GM19025 (cell line): ENCODE measurements at regions not wholly inside any gene's neighbourhood (a gene's known extent, or its start where the extent isn't known, plus 50 kb on each side); places are given as distances from the start of the nearest gene placed in this dataset.
"Not testable (repeated sequence)": the region's sequence is repeated elsewhere in the genome, so short reads cannot be mapped to it uniquely, and the experiment has no call there.

ENCODE experiments used
- ATAC-seq: cut with Tn5 transposase; IDR thresholded peaks from one replicate; pipeline ENCODE4 v1.9.1; 2021; ENCODE audit warnings: mild to moderate bottlenecking, low read depth, moderate library complexity; ENCODE audit not compliant: unreplicated experiment

DNA sequence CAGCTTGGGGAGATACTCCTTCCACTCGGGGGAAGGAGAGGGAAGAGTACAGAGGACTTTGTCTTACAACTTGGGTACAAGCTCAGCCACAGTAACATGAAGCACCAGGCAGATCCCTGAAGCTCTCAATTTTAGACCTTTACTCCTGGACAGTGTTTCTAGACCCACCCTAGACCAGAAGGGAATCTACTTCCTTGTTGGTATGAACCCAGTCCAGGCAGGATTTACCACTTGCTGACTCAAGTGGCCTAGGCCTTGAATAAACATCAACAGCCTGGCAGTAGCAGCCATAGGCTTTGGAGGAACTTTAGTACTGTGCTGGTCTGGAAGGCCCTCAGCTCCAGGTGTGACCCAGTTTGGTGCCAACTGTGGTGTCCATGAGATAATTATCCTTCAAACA lies 173.1 kb downstream of the ADRA2A start:
- no peak for ATAC-seq

DNA sequence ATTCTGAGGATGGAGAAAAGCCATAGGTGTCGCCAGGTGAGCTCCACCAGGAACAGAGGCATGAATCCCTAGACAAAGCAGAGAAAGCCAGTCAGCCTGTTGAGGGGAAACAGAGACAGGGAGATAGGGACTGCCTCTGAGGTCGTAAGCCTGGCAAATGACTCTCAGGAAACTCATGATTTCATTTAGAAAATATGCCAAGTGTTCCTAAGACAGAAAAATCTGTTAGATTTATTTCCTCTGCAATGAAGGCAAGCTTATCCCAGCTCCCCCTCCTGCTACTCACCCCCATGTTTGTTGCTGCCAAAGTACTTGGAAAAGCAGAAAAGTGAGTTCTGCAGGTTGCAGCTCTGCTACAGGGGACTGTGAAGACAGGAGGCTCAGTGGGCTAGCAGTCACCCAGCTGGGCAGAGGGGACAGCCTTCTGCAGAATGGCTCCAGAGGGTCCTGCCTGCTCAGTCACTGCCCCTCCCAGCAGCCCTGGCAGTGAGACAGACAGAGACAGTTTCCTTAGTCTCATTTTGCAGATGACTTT lies 184.3 kb downstream of the ADRA2A start:
- no peak for ATAC-seq

DNA sequence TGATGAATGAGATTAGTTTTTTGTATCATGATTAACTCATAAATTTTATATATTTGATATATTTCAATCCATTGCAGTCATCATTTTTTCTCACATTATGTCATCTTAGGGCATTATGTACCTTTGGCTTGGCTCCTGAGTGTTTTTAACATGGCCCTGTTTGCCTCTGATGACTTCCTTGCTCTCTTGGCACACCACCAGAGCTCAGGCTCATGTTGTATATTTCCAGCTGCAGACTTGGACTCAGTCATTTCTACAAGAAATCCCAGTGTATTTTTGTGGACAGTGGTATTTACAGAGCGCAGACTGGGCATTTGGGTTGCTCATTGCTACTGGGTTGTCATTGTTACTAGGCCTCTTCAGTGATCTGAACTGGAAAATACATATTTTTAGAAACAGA lies 188.5 kb downstream of the ADRA2A start:
- ATAC-seq = no peak

DNA sequence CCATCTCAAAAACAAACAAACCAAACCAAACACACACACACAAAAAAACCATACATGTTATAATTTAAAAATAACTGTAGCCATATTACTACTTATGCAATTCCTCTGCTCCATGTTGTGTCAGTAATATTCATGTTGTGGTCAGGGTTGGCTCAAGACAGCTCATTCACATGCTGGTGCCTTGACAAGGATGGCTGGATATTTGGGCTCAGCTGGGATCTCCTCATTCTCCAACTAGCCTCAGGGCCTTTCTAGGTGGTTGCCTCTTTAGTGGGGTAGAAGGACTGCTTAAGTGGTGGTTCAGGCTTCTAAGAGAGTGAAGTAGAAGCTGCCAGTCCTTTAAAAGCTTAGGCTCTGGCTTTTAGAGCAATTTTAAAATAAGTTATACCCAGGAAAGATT lies 189.3 kb downstream of the ADRA2A start:
- ATAC-seq = no peak

DNA sequence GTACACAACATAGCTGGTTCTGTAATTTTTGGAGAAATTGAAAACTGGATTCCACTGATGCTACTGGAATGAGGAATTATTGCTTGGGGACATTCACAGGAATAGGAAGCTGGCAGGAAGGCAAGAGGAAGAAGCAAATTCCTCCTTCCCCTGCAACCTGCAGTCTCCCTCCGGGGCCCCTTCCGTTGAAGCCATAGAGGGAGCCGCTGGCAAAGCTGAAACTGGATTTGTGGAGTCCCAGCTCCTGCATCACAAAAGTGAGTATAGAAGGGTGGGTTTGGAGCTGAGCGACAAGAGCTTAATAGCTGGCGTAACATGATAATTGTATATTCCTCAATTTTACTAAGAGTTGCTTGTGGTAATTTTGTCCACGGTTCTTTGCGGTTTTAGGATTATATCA lies 190.8 kb downstream of the ADRA2A start:
- no peak for ATAC-seq

GRCh38 chr10:111273235-111273634 lies 196.4 kb downstream of the ADRA2A start:
- ATAC-seq = no peak

GRCh38 chr10:111273635-111274034 lies 196.8 kb downstream of the ADRA2A start:
- no peak for ATAC-seq

- no peak for ATAC-seq
These were observed 198.3 kb downstream of the ADRA2A start for GRCh38 chr10:111275091-111275490.

- ATAC-seq = no peak
These were observed 200.8 kb downstream of the ADRA2A start for GRCh38 chr10:111277661-111278060.

GRCh38 chr10:111278266-111278665 lies 201.4 kb downstream of the ADRA2A start:
- no peak for ATAC-seq

- no peak for ATAC-seq
These were observed 204.7 kb downstream of the ADRA2A start for GRCh38 chr10:111281516-111281915.

DNA sequence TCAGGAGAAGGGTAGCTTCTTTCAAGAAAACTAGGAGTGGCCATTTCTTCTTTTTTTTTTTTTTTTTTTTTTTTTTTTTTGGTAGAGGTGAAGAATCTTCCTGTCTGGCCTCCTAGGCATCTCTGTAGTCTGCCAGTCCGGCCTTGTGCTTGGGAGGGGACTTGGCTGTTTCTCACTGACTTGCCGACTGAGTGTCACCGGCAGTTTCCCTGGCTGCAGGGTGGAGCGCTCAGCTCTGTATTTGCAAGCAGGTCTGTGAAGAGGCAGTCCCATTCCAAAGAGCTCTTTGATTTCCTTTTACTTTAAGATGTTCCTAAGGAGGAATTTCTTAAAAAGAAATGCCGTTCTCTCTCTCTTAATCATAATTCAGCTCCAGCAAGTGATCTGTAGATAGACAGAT lies 212.6 kb downstream of the ADRA2A start:
- ATAC-seq = no peak

DNA sequence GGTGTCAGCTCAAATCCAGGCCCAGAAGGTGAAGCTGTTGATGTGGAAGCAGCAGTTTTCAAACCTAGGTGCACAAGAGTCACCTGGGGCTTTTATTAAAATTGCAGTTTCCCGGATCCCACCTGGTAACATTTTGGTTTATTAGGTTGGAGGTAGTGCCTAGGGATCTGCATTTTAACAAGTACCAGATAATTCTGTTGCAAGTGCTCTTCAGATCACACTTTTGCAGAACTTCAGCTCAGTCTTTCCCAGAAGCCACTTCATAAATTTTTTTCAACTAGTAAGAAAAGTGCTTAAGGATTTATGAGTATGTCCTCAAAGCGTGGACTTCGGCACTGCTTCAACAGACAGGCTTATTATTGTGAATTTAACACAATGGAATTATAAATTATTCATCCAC lies 213.8 kb downstream of the ADRA2A start:
- no peak for ATAC-seq

GRCh38 chr10:111295788-111296187 lies 219.0 kb downstream of the ADRA2A start:
- ATAC-seq = no peak

DNA sequence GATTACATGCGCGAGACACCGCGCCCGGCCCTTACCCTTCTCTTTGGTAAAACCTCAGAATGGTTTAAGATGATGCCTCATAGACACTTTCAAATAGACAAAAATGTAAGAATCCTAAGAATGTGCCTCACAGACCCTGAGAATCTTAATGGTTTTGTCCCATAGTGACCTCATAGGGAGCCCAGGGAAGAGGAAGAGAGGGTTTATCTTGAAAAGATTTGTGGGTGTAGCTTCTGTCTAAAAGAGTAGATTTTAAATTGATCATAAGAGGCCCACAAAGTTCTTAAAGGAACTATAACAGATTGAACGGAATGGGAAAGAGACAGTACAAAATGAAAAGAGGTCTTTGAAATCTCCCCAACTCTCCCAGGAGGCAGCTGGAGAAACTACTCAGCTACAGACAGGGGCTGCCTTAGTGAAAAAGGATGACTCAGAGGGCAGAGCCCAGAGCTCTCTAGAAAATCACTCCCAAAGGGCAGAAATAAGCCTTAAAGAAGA lies 220.6 kb downstream of the ADRA2A start:
- ATAC-seq = no peak

DNA sequence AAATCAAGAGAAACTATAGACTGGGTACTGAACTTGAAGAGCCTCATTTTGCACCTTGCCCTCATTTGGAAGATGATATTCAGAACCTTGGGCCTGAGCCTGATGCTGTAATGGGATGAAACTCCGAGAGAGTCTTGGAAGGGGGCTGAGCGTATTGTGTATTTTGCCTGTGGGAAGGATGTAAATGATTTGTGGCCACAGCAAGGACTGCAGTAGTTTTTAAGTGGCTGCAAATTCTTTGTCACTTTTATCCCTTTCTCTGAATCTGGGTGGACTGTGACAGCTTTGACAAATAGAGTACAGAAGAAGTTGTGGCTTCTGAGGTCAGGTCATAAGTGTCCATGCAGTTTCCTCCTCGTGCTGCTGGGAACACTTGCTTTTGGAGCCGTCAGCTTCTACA lies 221.2 kb downstream of the ADRA2A start:
- ATAC-seq = no peak

DNA sequence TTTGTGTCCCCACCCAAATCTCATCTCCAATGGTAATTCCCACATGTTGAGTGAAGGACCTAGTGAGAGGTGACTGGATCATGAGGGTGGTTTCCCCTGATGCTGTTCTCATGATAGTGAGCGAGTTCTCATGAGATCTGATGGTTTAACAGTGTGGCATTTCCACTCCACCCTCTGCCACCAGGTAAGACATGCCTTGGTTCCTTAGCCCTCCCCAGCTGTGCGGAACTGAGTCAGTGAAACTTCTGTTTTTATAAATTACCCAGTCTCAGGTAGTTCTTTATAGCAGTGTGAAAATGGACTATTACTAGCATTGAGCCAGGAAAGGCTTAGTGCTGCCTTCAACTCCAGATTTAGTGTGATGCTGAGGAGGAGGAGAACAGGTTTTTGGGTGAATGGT lies 222.2 kb downstream of the ADRA2A start:
- no peak for ATAC-seq

DNA sequence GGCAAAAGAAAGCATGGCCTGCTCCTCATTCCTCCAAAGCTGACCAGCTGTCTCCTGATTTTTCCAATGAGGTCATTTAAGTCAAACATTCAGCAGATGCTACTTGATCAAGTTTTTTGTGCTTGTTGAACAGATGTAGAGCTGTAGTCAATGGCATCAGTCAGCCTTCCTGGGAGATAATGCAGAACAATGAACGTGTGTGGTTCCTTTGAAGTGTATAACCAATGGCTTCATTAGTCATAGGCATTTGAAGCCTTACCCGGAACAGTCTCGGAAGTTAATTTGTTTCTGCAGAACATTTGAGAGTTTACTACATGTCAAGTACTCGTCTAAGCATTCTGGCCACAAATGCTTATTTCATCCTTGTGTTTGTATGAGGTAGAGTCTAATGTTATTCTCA lies 227.1 kb downstream of the ADRA2A start:
- no peak for ATAC-seq

- ATAC-seq = no peak
These were observed 239.9 kb downstream of the ADRA2A start for GRCh38 chr10:111316722-111317212.

DNA sequence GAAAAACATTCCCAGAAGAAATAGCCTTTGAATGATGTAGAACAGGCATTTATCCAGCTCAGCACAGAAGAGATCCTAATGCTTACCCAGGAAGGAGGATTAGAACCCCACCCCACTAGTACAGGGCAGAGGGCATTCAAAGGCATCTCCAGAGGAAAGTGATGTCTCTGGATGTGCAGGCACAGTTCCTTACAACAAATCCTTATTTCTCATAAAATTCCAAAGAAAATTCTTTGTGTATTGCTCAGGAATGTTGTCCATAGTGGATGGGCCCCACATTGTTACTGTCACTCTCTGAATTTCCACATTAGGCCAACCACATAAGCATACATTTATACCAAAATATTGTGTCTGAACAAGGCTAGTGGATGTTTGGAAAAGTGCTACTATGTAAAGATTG lies 243.0 kb downstream of the ADRA2A start:
- ATAC-seq = no peak

DNA sequence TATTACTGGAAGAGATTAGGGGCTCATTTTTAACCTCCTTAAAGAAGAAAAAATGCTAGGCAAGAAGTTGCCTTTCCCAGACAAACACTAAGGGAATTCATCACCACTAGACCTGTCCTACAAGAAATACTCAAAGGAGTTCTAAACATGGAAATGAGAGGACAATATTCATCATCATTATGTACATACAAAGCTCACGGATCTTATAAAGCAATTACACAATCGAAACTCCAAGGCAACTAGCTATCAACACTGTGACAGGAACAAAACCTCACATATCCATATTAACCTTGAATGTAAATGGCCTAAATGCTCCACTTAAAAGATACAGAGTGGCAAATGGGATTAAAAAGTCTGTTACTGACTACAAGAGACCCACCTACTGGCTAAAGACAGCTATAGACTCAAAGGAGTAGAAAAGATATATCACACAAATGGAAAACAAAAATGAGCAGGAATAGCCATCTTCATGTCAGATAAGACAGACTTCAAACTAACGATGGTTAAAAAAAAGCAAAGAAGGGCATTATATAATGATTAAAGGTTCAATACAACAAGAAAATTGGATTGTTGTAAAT lies 246.6 kb downstream of the ADRA2A start:
- no peak for ATAC-seq

- not testable (repeated sequence) for ATAC-seq
These were observed 255.3 kb downstream of the ADRA2A start for GRCh38 chr10:111332174-111332573.

- no peak for ATAC-seq
These were observed 259.0 kb downstream of the ADRA2A start for GRCh38 chr10:111335826-111336225.
